ENCODE measurements at regions not wholly inside any gene's neighbourhood (a gene's known extent, or its start where the extent isn't known, plus 50 kb on each side); places are given as distances from the start of the nearest gene placed in this dataset.
"Not testable (repeated sequence)": the region's sequence is repeated elsewhere in the genome, so short reads cannot be mapped to it uniquely, and the experiment has no call there.

DNA sequence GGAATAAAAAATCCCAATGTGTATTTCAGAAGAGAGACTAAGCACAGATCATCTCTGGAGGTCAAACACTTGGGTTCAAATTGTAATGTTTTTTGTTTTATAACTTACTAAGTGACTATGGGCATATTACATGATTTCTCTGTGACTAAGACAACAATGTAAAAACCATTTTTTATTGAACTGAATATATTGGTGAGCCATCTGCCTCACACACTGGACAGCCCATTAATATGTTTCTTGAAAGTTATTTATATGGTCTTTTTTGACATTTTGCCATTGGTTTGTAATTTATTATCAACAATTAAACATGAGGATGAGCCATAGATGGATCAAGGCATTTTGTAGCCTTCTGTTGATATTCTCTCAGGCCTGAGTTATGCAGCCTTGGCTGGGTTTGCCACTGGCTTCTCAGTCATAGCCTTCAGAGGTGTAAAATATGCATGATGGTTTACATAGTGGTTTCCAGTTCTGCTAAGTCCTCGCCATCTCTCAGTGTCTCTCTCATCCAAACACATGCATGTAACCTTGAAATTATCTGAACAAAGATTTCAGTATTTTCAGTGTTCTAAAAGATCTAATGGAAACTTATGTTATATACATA lies 997.2 kb downstream of the DIPK2A start:
- H3K4me3 ChIP-seq (ENCODE audit: low read length) = no peak overlapping the region
- no peak for DNase-seq (ENCODE audit: low read depth, low spot score)

DNA sequence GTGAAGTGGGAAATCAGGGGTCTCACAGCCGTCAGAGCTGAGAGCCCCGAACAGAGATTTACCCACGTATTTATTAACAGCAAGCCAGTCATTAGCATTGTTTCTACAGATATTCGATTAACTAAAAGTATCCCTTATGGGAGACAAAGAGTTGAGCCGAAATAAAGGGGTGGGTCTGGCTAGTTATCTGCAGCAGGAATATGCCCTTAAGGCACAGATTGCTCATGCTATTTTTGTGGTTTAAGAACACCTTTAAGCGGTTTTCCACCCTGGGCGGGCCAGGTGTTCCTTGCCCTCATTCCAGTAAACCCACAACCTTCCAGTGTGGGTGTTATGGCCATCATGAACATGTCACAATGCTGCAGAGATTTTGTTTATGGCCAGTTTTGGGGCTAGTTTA lies 1012.9 kb downstream of the DIPK2A start:
- not testable (repeated sequence) for H3K4me3 ChIP-seq (ENCODE audit: low read length); DNase-seq (ENCODE audit: low read depth, low spot score)

DNA sequence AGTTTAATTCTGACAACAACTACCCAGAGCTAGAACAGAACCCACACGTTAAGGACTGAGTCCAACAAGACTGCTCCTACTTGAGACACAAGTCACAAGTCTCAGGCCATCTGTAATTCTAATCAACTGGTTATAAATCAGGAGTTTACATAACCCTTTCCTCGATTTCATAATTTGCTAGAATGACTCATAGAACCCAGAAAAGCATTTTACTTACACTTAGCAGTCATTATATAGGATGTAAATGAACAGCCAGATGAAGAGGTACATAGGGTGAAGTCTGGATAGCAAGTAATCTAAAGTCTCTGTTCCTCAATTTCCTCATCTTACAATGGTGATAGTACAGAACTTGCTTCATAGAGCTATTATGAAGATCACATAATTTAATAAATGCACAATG lies 1018.2 kb downstream of the DIPK2A start:
- H3K4me3 ChIP-seq (ENCODE audit: low read length) = no peak overlapping the region
- DNase-seq (ENCODE audit: low read depth, low spot score) = no peak

DNA sequence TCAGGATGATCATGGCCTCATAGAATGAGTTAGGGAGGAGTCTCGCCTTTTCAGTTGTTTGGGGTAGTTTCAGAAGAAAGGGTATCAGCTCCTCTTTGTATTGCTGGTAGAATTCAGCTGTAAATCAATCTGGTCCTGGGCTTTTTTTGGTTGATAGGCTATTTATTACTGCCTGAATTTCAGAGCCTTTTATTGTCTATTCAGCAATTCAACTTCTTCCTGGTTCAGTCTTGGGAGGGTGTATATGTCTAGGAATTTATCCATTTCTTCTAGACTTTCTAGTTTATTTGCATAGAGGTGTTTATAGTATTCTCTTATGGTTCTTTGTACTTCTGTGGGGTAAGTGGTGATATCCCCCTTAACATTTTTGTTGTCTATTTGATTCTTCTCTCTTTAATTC lies 1024.2 kb downstream of the DIPK2A start:
- no peak overlapping the region for H3K4me3 ChIP-seq (ENCODE audit: low read length)
- DNase-seq (ENCODE audit: low read depth, low spot score) = no peak

DNA sequence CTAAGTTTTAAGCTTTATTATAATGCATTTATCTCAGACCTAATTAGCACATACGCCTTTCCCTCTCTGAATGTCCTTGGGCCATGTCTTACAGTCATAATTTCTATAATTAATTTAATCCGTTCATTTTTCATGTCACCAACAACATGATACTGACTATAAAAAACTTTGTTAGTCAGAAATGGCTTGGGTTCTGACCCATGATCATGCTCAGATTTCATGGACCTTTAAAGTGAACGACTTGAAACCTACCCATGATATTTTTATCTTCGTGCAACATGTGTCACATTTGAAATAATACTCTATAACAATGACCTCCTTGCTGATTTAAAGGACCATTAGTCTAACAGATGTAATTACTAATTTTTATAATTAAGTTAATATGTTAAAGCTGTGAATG lies 1033.8 kb downstream of the DIPK2A start:
- DNase-seq (ENCODE audit: low read depth, low spot score) = no peak

DNA sequence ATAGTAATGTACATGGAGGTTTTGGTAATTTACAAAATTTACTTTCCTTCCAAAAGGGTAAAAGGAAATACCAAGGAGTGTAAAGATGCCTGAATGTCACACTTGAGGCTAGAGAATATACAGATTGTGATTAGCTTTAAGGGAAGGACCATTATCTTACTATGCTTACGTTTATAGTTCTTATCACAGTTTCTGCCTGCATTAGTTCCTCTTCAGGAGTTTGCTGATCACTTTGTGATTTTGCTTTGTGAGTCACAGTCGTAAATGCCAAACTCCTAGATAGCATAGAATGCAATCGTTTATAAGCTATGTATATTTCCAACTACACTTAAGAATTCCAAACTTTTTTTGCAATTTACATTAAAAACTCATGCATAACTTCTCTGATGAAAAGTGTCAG lies 1034.6 kb downstream of the DIPK2A start:
- H3K4me3 ChIP-seq (ENCODE audit: low read length) = no peak overlapping the region
- DNase-seq (ENCODE audit: low read depth, low spot score) = no peak

More for the DNA sequence above, 1033.8 kb downstream of the DIPK2A start:
- H3K4me3 ChIP-seq (ENCODE audit: low read length) = no peak overlapping the region

DNA sequence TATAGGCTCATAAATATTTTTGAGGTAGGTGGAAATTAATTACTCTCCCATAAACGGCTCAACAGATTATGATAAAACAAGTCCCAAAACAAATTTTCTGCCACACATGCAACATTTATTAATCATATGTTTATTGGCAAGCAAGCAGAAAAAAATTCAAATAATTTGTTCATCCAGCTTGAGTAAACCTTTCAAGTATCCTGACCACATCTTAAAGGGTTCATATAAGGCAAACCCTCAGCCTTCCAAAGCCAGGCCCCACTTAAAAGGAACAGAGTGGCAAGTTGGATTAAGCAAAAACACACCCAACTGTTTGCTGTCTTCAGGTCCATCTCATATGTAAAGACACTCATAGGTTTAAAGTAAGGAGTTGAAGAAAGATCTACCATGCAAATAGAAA lies 1042.3 kb downstream of the DIPK2A start:
- no peak for DNase-seq (ENCODE audit: low read depth, low spot score)
- no peak overlapping the region for H3K4me3 ChIP-seq (ENCODE audit: low read length)

DNA sequence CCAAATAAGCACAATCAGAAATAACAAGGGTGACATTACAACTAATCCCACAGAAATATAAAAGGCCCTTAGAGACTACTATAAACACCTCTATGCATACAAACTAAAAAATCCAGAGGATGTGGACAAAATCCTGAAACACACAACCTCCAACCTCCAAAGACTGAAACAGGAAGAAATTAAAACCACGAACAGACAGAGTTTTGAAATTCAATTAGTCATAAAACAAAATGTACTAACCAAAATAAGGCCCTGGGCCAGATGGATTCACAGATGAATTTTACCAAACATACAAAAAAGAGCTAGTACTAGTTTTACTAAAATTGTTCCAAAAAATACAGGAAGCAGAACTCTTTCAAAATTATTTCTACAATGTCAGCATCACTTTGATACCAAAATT lies 1043.6 kb downstream of the DIPK2A start:
- no peak overlapping the region for H3K4me3 ChIP-seq (ENCODE audit: low read length)
- peak; percentile 0 for DNase-seq (ENCODE audit: low read depth, low spot score)

DNA sequence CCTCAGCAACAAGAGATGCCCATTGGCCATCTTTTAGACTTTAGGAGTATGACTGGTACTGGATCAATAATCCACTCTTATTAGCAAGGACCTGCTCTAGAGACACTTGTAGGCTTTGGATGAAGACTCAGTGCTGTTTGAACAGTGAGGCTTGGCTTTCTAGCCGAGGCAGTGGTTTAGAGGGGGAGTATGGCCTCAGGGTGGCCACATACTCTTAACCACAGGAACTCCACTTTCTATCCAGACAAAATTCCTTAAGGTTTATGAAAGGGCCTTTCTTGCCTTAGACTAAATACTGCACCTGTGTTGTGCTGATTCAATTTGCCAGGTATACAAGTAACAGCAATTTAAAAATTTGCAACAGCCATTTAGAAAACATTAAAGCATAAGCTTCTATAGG lies 1046.3 kb downstream of the DIPK2A start:
- no peak for DNase-seq (ENCODE audit: low read depth, low spot score)
- H3K4me3 ChIP-seq (ENCODE audit: low read length) = no peak overlapping the region

DNA sequence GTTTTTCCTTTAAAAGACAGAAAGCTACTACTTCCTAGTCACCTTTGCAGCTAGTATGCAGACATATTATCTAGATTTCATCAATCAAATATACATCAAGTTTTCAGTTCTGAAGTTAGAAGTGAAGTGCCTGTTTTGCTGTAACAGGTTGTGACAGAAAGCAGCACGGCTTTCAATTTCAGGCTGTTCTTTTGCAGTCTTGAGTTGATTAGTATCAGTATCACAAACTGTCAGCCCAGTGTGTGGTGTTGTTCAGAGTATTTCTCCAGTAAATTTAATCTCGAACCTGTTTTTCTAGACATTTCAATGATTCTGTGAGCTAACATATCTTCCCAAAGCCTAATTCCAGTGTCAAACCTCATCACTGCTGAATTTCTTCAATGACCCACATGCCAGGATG lies 1050.8 kb downstream of the DIPK2A start:
- H3K4me3 ChIP-seq (ENCODE audit: low read length) = no peak overlapping the region
- DNase-seq (ENCODE audit: low read depth, low spot score) = no peak

DNA sequence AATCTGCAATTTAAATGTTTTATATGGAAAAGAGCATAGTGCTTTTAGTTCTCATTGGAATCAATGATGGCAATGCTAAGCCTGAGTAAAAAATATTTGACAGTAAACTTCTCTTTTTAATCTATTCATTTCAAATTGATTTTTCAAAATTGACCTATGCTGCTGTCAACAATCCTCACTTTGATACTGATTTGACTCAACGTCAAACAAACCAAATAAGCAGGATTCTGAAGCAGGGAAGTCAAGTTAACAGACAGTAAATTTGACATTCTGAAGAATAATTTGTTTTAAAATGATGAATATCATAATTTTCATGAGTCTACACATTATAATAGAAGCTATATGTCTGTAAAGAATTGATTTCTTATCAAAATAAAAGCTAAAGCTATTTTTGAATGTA lies 1053.1 kb downstream of the DIPK2A start:
- H3K4me3 ChIP-seq (ENCODE audit: low read length) = no peak overlapping the region
- DNase-seq (ENCODE audit: low read depth, low spot score) = no peak

DNA sequence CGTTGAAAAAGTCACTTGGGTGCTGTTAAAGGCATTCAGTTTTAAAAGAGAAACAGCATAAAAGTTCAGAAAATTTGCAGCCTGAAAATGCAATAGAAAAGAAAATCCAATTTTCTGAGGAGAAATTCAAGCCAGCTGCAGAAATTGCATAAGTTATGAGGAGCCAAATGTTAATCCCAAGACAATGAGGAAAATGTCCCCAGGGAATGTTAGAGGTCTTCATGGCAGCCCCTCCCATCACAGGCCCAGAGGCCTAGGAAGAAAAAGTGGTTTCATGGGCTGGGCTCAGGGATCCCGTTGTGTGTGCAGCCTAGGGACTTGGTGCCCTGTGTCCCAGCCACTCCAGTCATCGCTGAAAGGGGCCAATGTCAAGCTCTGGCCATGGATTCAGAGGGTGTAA lies 1055.6 kb downstream of the DIPK2A start:
- DNase-seq (ENCODE audit: low read depth, low spot score); H3K4me3 ChIP-seq (ENCODE audit: low read length): not testable (repeated sequence)

DNA sequence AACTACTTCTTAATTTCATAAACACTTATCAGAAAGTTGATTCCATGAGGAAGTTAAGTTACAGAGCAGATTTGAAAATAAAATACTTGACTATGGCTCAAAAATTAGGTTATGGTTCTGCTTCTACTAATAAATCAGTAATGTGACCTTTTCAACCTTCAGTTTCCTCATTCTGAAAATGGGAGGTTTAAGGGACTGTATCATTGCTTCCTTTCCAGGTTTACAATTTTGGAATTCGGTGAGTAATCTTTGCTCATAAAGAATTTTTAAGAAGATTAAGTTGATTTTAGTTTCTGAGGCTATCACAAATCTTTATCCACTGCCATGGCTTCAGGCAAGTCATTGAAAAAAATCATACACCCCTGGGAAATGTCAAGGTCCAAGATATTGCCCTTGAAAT lies 1061.2 kb downstream of the DIPK2A start:
- DNase-seq (ENCODE audit: low read depth, low spot score) = no peak
- no peak overlapping the region for H3K4me3 ChIP-seq (ENCODE audit: low read length)

DNA sequence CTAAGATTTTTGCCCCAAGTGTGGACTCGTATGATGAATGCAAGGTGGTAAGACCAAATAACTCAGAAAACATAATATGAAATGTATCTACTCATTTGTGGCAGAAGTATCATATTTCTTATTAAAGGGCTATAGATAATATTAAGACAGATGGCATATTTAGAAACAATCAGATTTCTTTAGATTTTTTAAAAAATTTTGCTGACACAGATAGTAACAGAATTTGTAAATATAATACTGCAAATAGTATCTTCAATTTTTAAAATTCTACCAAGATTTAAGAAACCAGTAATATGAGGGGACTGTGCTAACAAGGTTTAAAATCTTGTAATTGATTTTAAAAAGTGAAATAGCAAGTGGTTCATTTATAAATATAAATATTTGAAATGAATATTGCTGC lies 1064.1 kb downstream of the DIPK2A start:
- DNase-seq (ENCODE audit: low read depth, low spot score) = no peak
- H3K4me3 ChIP-seq (ENCODE audit: low read length) = no peak overlapping the region

DNA sequence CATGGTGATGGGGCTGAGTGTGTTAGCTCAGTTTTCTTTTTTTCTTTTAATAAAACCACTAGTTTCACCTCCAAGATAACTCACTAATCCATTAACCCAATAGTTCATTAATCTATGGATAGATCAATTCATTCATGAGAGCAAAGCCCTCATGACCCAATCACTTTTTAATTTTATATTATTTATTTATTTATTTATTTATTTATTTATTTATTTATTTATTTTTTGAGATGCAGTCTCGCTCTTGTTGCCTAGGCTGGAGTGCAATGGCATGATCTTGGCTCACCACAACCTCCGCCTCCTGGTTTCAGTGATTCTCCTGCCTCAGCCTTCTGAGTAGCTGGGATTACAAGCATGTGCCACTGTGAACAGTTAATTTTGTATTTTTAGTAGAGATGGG lies 1082.4 kb downstream of the DIPK2A start:
- not testable (repeated sequence) for H3K4me3 ChIP-seq (ENCODE audit: low read length); DNase-seq (ENCODE audit: low read depth, low spot score)

DNA sequence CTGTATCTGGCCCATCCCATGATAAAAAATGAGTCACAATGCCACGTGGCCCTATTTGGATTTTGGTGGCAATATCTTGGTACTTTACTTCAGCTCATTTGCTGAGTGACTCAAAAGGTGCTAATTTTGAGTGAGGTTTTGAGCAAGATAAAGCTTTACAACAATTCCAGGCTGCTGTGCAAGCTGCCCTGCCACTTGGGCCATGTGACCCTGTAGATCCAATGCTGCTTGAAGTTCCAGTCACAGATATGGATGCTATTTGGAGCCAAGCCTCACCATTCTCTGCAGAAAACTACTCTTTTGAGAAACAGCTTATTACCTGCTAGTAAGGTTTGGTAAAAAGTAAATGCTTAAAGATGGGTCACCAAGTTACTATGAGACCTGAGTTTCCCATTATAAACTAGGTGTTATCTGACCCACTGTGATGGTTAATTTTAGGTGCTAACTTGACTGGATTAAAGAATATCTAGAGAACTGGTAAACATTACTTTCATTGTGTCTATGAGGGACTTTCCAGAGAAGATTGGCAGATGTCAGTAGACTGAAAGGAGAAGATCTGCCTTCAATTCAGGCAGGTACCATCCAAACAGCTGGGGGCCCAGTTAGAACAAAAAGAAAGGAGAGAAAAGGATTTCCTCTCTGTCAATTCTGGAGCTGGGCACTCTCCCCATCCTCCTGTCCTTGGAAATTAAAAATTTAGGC lies 1083.9 kb downstream of the DIPK2A start:
- no peak for DNase-seq (ENCODE audit: low read depth, low spot score)
- no peak overlapping the region for H3K4me3 ChIP-seq (ENCODE audit: low read length)

DNA sequence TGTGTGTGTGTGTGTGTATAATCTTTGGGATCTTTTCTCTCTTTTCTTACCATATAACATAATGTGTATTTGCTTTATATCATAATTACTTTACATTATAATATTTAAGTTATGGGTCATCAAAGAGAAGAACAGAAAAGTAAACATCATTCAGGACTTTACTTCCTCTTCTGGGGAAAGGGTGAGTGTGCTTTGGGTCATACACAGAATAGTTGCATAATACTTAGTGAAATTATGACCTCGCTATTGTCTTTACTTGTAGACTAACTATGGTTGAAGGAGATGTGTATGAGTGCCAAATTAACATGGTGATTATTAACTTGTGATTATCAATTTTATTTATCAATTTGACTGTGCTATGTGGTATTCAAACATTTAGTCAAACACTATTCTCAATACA lies 1086.9 kb downstream of the DIPK2A start:
- no peak for DNase-seq (ENCODE audit: low read depth, low spot score)
- H3K4me3 ChIP-seq (ENCODE audit: low read length) = no peak overlapping the region

DNA sequence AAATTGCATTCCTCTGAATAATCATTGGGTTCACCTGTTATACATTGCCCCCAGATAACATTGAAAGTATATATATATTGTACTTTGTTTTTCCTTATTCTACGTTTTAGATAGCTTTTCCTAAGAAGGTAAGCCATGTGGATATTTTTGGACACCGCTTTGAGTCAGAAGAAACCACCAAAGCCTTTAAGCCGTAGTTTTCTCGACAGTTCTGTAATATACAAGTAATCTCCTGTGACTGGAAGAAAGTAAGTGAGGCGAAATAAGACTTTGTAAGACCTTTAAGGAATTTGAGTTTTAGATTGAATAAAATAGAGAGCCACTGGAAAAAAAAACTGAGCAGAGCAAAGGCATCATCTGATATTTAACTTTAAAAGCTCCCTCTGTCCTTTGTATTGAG lies 1092.0 kb downstream of the DIPK2A start:
- DNase-seq (ENCODE audit: low read depth, low spot score) = no peak
- no peak overlapping the region for H3K4me3 ChIP-seq (ENCODE audit: low read length)

DNA sequence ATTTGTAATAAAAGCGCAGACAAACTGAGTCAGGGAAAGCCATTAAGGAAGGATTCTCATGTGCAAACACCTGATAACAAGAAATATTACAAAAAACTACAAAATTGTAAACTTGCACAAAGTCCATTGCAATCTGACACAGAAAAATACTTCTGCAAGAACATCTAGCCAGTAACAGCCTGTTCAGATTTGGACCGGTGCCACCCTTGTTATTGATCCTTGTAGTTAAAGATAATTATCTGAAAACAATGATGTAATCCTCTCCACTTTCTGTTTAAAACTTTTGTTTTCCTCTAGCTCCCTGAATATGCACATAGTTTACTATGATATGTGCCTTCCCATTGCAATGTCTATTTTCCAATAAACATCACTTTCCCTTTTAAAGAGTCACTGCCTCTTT lies 1090.2 kb downstream of the PLOD2 start:
- no peak overlapping the region for H3K4me3 ChIP-seq (ENCODE audit: low read length)
- DNase-seq (ENCODE audit: low read depth, low spot score) = no peak

DNA sequence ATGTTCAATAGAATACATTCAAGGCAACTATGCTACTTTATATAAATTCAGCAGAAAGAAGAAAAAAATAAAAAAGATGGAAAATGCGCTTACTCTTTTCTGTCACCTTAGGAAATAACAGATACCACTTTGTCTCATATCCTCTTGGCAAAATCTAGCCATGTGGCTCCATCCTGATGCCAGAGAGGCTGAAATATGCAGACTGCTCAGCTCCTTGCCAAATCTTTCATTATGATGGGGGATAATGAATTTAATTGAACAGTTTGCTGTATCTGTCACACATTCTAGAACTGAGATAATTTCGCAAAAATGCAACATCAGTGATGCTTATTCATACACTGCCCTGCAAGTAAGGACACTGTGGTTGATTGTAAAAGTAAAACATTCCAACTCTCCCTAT lies 1081.5 kb downstream of the PLOD2 start:
- DNase-seq (ENCODE audit: low read depth, low spot score) = no peak
- no peak overlapping the region for H3K4me3 ChIP-seq (ENCODE audit: low read length)

DNA sequence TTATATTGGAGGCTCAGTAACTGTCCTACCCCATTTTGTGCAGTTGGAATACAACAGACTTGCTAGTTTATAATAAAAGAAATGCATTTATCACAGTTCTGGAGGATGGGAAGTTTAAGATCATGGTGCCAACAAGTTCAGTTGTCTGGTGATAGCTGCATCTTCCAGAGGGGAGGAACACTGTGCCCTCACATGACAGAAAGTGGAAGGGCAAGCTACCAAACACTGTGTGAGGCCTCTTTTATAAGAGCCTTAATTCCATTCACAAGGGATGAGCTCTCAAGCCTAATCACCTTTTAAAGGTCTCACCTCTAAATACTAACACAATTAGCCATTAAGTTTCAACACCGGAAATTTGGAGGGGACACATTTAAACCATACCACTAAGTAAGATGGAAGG lies 1073.9 kb downstream of the PLOD2 start:
- no peak for DNase-seq (ENCODE audit: low read depth, low spot score)

More for the DNA sequence above, 1073.9 kb downstream of the PLOD2 start:
- H3K4me3 ChIP-seq (ENCODE audit: low read length) = no peak overlapping the region

Measured in Jurkat, Clone E6-1 (cell line).